ENCODE measurements at regions not wholly inside any gene's neighbourhood (a gene's known extent, or its start where the extent isn't known, plus 50 kb on each side); places are given as distances from the start of the nearest gene placed in this dataset.

- TF ChIP-seq CTCF (IDR thresholded peaks at IDR 0.05) (no peak), POLR2A (IDR thresholded peaks at IDR 0.05) (no peak)
Observed at GRCh38 chr20:7571521-7572055, 368.7 kb downstream of the HAO1 start.

All from uterus (tissue), 2 donors.